ENCODE measurements at regions not wholly inside any gene's neighbourhood (a gene's known extent, or its start where the extent isn't known, plus 50 kb on each side); places are given as distances from the start of the nearest gene placed in this dataset.

DNA sequence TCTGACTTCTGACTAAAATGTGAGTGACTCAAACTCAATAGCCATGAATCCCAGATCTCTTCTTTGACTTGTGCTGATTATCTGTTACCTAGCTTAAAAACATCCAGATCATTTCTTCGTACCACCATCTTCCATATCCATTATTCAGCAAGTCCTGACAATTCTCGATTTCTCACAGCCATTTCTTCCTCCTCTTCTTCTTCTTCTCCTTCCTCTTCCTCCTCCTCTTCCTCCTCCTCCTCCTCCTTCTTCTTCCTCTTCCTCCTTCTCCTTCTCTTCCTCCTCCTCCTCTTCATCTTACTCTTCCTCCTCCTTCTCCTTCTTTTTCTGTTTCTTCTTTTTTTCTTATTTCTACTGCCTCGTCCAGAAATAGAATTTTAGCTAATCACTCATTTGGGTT lies 77.0 kb upstream of the MAP1B start:
- no peaks in the 10 kb centered on the region for H3K4me1 Mint-ChIP-seq (ENCODE audit: low read depth)
- TF ChIP-seq, protein P1, sequence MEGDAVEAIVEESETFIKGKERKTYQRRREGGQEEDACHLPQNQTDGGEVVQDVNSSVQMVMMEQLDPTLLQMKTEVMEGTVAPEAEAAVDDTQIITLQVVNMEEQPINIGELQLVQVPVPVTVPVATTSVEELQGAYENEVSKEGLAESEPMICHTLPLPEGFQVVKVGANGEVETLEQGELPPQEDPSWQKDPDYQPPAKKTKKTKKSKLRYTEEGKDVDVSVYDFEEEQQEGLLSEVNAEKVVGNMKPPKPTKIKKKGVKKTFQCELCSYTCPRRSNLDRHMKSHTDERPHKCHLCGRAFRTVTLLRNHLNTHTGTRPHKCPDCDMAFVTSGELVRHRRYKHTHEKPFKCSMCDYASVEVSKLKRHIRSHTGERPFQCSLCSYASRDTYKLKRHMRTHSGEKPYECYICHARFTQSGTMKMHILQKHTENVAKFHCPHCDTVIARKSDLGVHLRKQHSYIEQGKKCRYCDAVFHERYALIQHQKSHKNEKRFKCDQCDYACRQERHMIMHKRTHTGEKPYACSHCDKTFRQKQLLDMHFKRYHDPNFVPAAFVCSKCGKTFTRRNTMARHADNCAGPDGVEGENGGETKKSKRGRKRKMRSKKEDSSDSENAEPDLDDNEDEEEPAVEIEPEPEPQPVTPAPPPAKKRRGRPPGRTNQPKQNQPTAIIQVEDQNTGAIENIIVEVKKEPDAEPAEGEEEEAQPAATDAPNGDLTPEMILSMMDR (IDR thresholded peaks at IDR 0.05): no peak
- H3K36me3 Mint-ChIP-seq (ENCODE audit: low read depth): no peaks in the 10 kb centered on the region
- no peak for DNase-seq
- no peak overlapping the region for H3K4me3 Mint-ChIP-seq
- no peaks in the 10 kb centered on the region for H3K9me3 Mint-ChIP-seq
- H3K27me3 Mint-ChIP-seq (ENCODE audit: insufficient read depth): peaks cover 31% of the 10 kb centered on the region
- H3K27ac Mint-ChIP-seq: no peak overlapping the region

DNA sequence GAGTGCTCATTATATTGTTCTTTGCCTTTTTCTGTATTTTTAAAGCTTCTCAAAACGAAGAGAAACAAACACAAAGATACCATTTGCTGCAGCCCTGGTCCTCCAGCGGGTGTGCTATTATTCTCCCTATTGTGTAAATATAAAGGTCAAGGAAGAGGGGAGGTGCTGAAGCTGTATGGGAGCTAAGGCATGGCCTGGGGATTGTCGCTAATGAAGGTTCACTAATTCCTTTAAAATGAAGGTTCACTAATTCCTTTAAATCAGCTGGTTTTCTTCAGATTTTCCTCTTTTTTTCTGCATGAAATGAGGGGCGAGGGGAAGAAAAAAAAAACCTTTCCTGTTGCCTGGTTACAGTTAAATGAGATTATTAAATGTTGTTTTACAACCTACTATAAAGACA lies 74.5 kb upstream of the MAP1B start:
- Mint-ChIP-seq H3K9me3 (no peaks in the 10 kb centered on the region), H3K36me3 (ENCODE audit: low read depth) (no peaks in the 10 kb centered on the region), H3K4me1 (ENCODE audit: low read depth) (peaks cover 11% of the 10 kb centered on the region), H3K4me3 (no peak overlapping the region), H3K27me3 (ENCODE audit: insufficient read depth) (peaks cover 33% of the 10 kb centered on the region), H3K27ac (no peak overlapping the region)
- no peak for DNase-seq
- TF ChIP-seq, protein P1 (IDR thresholded peaks at IDR 0.05): no peak

DNA sequence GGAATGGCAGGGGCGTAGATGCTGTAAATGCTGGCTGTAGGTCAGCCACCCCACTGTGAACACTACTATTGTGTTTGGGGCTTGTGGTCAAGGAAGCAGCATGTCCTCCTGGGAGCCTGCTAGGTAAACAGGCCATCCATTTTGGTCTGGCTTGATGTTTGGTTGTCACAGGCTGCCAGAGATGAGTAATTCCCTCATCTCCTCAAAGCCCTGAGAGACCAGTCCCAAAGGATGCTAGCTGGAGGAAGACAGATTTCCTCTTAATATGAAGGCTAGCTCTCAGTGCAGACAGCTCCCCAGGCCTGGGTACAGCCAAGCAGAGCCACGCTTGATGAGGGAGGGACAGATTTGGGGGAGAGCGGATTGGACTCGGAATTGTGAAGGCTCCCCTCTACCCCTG lies 72.5 kb upstream of the MAP1B start:
- TF ChIP-seq, protein P1 (IDR thresholded peaks at IDR 0.05): no peak
- Mint-ChIP-seq H3K36me3 (ENCODE audit: low read depth) (no peaks in the 10 kb centered on the region), H3K4me1 (ENCODE audit: low read depth) (peaks cover 11% of the 10 kb centered on the region), H3K4me3 (no peak overlapping the region), H3K27ac (no peak overlapping the region), H3K27me3 (ENCODE audit: insufficient read depth) (peaks cover 31% of the 10 kb centered on the region), H3K9me3 (no peaks in the 10 kb centered on the region)
- DNase-seq: no peak

DNA sequence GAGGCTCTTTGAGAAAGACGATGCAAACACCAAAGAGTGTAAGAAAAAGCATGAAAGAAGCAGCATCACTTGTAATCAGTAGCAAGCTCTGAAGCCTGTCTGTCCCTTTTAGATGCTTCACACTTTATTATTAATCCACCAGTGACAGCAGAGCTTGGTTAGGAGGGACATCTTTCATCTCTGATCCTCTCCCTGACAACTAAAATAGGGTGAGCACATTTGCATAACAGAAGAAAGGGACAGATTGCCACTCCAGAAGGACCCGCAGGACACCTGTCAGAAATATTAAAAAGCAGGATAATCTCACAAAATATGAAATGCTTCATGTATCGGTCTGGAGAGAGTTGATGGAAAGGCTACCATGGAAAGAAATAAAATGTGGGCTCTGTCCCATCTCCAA lies 71.4 kb upstream of the MAP1B start:
- no peak for DNase-seq
- Mint-ChIP-seq H3K27ac (no peak overlapping the region), H3K4me3 (no peak overlapping the region), H3K9me3 (no peaks in the 10 kb centered on the region), H3K4me1 (ENCODE audit: low read depth) (peaks cover 11% of the 10 kb centered on the region), H3K27me3 (ENCODE audit: insufficient read depth) (peaks cover 28% of the 10 kb centered on the region), H3K36me3 (ENCODE audit: low read depth) (no peaks in the 10 kb centered on the region)
- TF ChIP-seq, protein P1 (IDR thresholded peaks at IDR 0.05): no peak

DNA sequence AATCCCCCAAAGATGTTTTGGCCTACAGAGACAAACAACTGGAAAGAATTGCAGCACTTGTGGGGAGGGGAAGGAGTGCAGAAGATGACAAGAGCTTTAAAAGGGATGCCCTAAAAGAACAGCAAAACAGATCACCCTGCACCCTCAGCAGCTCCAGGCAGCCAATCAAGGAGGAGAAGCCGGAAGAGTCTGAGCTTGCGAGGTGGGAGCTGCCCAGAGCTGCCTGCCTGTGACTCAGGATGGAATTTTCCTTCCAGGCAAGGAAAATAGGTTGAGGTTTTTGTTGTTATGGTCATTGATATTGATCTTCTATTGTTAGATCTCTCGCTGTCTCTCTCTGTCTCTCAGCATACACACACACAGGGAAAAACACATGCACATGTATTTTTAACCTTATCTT lies 70.3 kb upstream of the MAP1B start:
- Mint-ChIP-seq H3K4me3 (peak overlapping the region; percentile 17), H3K36me3 (ENCODE audit: low read depth) (no peaks in the 10 kb centered on the region), H3K27ac (no peak overlapping the region), H3K27me3 (ENCODE audit: insufficient read depth) (peaks cover 22% of the 10 kb centered on the region), H3K9me3 (no peaks in the 10 kb centered on the region), H3K4me1 (ENCODE audit: low read depth) (peaks cover 16% of the 10 kb centered on the region)
- TF ChIP-seq, protein P1 (IDR thresholded peaks at IDR 0.05): no peak
- peak; percentile 36 for DNase-seq

DNA sequence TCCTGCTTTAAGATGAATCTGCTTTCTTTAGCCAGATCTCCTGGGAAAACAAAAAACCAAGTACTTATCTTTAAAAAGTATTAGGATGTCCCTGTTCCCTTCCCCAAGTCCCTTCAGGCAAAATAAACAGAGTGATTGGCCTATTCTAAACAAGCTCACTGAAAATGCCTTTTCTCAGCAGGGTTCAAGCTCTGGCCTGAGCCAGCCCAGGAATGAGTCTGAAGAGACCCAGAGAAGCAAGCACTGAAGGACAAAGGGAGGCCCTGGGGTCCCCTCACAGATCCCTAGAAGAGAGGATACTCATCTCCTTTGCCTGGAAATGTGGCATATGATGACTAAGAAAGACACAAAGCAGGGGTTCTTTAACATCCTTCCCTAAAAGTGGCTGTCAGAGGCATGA lies 66.8 kb upstream of the MAP1B start:
- Mint-ChIP-seq H3K36me3 (ENCODE audit: low read depth) (no peaks in the 10 kb centered on the region), H3K9me3 (no peaks in the 10 kb centered on the region), H3K27ac (no peak overlapping the region), H3K4me3 (no peak overlapping the region), H3K27me3 (ENCODE audit: insufficient read depth) (peaks cover 18% of the 10 kb centered on the region), H3K4me1 (ENCODE audit: low read depth) (peaks cover 17% of the 10 kb centered on the region)
- TF ChIP-seq, protein P1 (IDR thresholded peaks at IDR 0.05): no peak
- DNase-seq: no peak
